ENCODE measurements at regions not wholly inside any gene's neighbourhood (a gene's known extent, or its start where the extent isn't known, plus 50 kb on each side); places are given as distances from the start of the nearest gene placed in this dataset.

DNA sequence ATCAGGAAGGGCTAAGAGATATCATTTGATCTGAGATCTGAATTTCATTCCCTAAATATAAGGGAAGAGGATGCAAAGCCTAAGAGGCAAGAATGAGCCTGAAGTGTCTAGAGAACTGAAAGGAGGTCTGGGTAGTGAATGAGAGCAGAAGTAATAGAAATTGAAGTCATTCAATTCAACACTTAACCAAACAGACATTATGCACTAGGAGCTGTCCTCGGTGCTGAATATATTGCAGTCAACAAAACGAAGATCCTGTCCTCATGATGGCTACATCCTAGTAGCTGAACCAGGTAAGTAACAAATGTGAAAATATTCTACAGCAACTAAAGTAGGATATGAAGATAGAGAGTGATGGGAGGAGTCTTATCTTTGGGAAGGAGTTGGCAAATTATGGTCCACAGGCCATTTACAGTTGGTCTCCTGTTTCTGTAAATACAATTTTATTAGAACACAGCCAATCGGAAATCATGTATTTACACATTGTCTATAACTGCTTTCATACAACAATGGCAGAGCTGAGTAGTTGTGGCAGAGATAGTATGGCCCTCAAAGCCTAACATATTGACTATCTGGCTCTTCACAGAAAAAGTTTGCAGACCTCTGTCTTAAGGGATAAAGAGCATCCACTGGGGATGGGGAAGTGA lies 192.9 kb upstream of the CADPS start:
- TF ChIP-seq POLR2A (IDR thresholded peaks at IDR 0.05) = no peak
- TF ChIP-seq, protein P1, sequence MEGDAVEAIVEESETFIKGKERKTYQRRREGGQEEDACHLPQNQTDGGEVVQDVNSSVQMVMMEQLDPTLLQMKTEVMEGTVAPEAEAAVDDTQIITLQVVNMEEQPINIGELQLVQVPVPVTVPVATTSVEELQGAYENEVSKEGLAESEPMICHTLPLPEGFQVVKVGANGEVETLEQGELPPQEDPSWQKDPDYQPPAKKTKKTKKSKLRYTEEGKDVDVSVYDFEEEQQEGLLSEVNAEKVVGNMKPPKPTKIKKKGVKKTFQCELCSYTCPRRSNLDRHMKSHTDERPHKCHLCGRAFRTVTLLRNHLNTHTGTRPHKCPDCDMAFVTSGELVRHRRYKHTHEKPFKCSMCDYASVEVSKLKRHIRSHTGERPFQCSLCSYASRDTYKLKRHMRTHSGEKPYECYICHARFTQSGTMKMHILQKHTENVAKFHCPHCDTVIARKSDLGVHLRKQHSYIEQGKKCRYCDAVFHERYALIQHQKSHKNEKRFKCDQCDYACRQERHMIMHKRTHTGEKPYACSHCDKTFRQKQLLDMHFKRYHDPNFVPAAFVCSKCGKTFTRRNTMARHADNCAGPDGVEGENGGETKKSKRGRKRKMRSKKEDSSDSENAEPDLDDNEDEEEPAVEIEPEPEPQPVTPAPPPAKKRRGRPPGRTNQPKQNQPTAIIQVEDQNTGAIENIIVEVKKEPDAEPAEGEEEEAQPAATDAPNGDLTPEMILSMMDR (IDR thresholded peaks at IDR 0.05) = no peak
